ENCODE measurements at regions not wholly inside any gene's neighbourhood (a gene's known extent, or its start where the extent isn't known, plus 50 kb on each side); places are given as distances from the start of the nearest gene placed in this dataset.
"Not testable (repeated sequence)": the region's sequence is repeated elsewhere in the genome, so short reads cannot be mapped to it uniquely, and the experiment has no call there.

DNA sequence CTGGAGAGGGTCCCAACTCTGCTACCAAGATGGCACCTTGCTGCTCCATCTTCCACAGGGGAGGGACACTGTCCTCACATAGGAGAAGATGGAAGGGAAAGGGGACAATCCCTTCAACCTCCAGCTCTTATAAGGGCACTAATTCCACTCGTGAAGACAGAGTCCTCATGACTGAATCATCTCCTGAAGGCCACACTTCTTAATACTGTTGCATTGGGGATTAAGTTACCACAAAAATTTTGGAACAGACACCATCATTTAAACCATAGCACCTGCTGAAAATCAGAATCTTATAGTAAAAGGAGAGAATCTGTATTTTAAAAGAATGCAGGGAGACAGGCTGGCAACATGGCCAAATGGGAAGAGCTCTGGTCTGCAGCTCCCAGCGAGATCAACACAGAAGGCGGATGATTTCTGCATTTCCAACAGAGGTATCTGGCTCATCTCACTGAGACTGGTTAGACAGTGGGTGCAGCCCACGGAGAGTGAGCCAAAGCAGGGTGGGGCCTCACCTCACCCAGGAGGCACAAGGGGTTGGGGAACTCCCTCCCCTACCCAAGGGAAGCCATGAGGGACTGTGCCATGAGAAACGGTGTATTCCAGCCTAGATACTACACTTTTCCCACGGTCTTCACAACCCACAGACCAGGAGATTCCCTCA, 69.4 kb upstream of the LIPC start:
- no peak for DNase-seq

DNA sequence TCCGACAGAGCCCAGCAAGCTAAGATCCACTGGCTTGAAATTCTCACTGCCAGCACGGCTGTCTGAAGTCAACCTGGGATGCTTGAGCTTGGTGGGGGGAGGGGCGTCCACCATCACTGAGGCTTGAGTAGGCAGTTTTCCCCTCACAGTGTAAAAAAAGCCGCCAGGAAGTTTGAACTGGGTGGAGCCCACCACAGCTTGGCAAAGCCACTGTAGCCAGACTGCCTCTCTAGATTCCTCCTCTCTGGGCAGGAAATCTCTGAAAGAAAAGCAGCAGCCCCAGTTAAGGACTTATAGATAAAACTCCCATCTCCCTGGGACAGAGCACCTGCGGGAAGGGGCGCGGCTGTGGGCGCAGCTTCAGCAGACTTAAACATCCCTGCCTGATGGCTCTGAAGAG, 68.7 kb upstream of the LIPC start:
- DNase-seq = not testable (repeated sequence)

DNA sequence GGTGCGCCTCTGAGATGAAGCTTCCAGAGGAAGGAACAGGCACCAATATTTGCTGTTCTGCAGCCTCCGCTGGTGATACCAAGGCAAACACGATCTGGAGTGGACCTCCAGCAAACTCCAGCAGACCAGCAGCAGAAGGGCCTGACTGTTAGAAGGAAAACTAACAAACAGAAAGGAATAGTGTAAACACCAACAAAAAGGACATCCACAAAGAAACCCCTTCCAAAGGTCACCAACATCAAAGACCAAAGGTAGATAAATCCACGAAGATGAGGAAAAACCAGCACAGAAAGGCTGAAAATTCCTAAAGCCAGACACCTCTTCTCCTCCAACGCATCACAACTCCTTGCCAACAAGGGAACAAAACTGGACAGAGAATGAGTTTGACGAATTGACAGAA, 68.1 kb upstream of the LIPC start:
- not testable (repeated sequence) for DNase-seq

DNA sequence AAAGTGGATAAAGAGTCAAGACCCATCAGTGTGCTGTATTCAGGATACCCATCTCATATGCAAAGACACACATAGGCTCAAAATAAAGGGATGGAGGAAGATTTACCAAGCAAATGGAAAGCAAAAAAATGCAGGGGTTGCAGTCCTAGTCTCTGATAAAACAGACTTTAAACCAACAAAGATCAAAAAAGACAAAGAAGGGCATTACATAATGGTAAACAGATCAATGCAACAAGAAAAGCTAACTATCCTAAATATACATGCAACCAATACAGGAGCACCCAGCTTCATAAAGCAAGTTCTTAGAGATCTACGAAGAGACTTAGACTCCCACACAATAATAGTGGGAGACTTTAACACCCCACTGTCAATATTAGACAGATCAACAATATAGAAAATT, 66.7 kb upstream of the LIPC start:
- DNase-seq = not testable (repeated sequence)

DNA sequence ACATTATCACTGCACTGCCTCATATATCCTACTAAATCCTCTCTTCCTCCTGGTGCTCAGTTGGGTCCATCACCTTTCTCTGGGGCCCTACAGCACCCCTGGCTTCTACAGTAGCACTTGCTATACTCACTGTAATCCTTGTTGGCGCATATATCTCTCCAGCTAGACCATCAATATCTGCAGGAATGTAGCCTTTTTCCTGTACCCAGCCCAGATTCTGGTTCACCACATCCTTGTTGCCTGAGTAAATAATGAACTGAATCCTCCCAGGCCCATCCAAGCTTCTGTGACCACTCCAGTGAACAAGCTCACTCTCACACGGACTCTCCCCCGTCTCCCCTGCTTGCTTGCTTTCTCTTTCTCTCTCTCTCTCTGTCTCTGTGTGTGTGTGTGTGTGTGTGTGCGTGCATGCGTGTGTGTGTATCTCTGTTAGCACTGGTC, 62.5 kb upstream of the LIPC start:
- no peak for DNase-seq

DNA sequence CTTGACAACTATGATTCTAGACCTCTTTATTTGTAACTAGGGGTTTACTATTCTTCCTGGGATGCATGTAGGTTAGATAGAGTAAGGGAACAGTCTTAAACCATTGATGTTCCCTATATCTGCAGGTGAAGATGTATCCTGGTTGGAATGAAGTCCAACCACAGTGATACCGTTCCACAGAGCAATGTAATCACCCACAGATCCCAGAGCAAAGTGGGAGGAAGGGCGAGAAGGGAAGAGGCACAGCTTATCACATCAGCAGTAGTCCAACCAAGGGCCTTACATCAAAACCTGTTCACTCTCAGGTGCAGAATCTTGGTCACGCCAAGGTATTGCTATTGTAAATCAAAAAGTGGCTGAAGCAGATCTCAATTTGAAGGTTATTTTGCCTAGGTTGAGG, 61.8 kb upstream of the LIPC start:
- no peak for DNase-seq

DNA sequence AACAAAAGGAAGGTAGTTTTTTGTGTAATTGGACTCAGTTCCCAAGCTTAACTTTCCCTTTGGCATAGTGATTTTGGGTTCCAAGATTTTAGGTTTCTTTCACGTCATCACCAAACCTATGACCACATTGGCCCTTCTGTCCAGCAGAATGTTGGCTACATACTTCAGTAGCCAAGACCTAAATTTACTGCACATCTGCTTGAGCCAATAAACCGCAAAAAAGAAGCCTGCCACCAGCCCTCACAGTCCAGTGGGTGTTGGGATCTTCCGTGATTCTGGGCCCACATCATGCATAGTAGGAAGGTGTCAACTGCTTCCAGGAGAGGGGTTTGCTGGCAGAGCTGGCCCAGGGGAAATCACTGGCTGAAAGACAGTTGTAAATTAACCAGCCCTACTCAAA, 57.6 kb upstream of the LIPC start:
- no peak for DNase-seq

DNA sequence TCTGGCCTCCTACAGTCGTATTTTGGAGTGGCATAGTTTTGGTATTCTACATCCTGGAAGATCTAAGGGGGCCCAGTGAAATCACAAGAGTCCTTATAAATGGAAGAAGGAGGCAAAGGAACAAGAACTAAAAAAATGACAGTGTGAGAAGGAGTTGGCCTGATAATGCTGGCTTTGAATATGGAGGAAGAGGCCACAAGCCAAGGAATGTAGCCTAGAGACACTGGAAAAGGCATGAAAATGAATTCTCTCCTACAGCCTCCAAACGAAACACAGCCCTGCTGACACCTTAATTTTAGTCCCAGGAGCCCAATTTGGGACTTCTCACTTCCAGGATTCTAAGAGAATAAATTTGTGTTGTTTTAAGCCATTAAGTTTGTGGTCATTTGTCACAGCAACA, 54.6 kb upstream of the LIPC start:
- DNase-seq = no peak

DNA sequence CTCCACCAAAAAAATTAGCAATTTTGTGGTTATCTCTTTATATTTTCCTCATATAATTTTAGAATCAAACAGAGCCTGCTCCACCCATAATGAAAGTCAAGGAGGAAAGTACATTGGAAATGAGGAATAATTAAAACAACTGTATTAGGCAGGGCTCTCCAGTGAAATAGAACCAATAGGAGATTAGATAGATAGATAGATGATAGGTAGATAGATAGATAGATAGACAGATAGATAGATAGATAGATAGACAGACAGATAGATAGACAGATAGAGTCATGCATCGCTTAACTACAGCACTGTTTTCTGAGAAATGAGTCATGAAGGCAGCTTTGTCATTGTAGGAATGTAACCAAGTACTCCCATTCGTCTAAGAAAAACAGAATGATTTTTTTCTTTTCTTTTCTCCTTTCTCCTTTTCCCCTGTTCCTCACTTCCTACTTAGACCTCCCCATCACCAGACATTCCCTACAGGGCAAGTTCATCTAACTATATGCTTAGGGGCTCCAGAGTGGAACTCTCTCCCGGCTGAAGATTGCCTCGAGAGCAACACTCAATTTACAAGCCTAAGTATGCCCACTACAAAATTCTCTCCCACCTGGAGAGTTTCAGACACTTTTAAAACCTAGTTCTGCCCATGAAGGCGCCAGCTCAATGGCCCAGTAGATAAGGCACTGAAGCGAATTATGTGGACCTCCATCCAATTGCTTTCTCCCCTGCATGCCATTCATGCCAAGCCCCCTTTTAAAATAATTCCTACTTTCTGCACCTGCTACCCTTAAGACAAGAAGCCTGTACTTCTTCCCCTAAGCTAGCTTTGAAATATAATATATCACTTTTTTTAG, 53.3 kb upstream of the LIPC start:
- no peak for DNase-seq

DNA sequence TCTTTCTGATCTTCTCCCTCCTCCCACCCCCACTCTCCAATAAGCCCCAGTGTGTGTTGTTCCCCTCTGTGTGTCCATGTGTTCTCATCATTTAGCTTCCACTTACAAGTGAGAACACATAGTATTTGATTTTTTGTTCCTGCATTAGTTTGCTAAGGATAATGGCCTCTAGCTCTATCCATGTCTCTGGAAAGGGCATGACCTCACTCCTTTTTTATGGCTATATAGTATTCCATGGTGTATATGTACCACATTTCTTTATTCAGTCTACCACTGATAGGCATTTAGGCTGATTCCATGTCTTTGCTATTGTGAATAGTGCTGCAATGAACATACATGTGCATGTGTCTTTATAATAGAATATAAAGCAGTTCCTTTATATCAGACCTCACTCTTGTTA, 52.3 kb upstream of the LIPC start:
- DNase-seq = not testable (repeated sequence)

DNA sequence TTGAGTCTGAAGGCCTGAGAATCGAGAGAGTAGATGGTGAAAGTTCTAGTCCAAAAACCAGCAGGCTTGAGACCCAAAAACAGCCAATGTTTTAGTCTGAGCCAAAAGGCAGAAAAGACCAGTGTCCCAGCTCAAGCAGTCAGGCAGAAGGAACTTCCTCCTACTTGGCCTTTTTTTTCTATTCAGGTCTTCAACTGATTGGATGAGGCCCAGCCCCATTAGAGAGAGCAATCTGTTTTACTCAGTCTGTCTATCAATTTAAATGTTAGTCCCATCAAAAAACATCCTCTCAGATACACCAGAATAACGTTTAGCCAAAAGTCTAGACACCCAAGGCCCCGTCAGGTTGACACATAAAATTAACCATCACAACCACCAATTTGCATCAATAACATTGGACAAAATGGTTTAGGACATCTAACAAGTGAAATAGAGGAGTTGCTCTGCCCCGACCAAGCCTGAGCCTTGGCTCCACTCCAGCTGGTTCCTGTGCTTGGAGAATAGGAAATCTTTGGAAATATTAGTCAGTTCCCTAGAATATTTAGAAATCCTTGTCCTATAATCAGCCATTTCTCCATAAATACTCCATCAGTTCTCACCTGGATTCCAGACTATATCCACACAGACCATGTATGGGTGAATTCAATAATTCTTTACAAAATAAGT, 51.4 kb upstream of the LIPC start:
- DNase-seq = no peak

DNA sequence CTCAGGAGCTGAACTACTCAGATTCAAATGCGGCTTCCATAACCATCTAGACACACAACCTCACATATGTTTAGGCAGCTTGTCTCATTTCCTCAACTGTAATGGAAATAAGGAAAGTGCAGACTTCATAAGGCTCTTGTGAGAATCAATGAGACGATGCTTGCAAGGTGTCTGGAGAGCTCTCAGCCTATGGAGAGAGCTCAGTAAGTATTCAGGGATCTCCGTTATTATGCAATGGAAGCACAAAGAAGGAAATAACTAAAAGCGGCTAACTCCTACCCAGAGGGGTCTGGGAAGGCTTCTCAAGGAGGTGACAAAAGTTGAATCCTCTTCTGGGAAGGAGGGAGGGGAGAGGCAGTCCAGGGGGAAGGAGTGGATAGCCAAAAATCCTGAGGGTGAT, 50.1 kb upstream of the LIPC start:
- no peak for DNase-seq
